Neuronal stem cell (in vitro differentiated cells): ENCODE measurements at regions not wholly inside any gene's neighbourhood (a gene's known extent, or its start where the extent isn't known, plus 50 kb on each side); places are given as distances from the start of the nearest gene placed in this dataset.

Experiments used
- DNase-seq: peaks from one replicate; pipeline ENCODE4 v3.0.0-alpha.2; 2013; ENCODE audit warnings: low spot score
- H2AFZ ChIP-seq: one replicate; pipeline ENCODE4 v1.6.1; 2013; ENCODE audit warnings: mild to moderate bottlenecking, low read length, inconsistent platforms
- H2AK5ac ChIP-seq: 2 replicates; pipeline ENCODE4 v1.6.1; 2013; ENCODE audit warnings: low read depth, mild to moderate bottlenecking, inconsistent platforms, low read length, moderate library complexity, mixed read lengths
- H2BK120ac ChIP-seq: 2 replicates; pipeline ENCODE4 v1.6.1; 2013; ENCODE audit warnings: low read depth, mild to moderate bottlenecking, inconsistent platforms, low read length, moderate library complexity, mixed read lengths
- H2BK12ac ChIP-seq: one replicate; pipeline ENCODE4 v1.6.1; 2013; ENCODE audit warnings: low read length, inconsistent platforms
- H2BK15ac ChIP-seq: 2 replicates; pipeline ENCODE4 v1.6.1; 2013; ENCODE audit warnings: mild to moderate bottlenecking, low read length, inconsistent platforms, mixed read lengths
- H2BK5ac ChIP-seq: one replicate; pipeline ENCODE4 v1.6.1; 2013; ENCODE audit warnings: inconsistent platforms, mild to moderate bottlenecking, low read length, moderate library complexity
- H3K14ac ChIP-seq: one replicate; pipeline ENCODE4 v1.6.1; 2013; ENCODE audit warnings: low read length, inconsistent platforms
- H3K18ac ChIP-seq: 2 replicates; pipeline ENCODE4 v1.6.1; 2013; ENCODE audit warnings: low read length, inconsistent platforms
- H3K23ac ChIP-seq: 2 replicates; pipeline ENCODE4 v1.6.1; 2013; ENCODE audit warnings: low read depth, mild to moderate bottlenecking, mixed read lengths, low read length, inconsistent platforms; ENCODE audit not compliant: poor library complexity
- H3K27ac ChIP-seq: replicated peaks from 3 replicates; pipeline ENCODE4 v1.5.1; 2013; ENCODE audit warnings: low read length, inconsistent platforms
- H3K27me3 ChIP-seq, 3 experiments: 2 replicates each; pipeline ENCODE4 v1.6.1; 2013; ENCODE audit warnings: low read length in 3 of 3, mild to moderate bottlenecking in 2 of 3, inconsistent platforms in 1 of 3, low read depth in 1 of 3, mixed read lengths in 1 of 3, moderate library complexity in 1 of 3; ENCODE audit not compliant: control insufficient read depth in 3 of 3, insufficient read depth in 3 of 3
- H3K36me3 ChIP-seq, 2 donors: replicated peaks in 1 of 2; 2 replicates each; pipeline ENCODE4 v1.6.1; 2013; ENCODE audit warnings: low read length in 2 of 2; ENCODE audit not compliant: control insufficient read depth in 2 of 2, insufficient read depth in 2 of 2
- H3K4ac ChIP-seq: 2 replicates; pipeline ENCODE4 v1.6.1; 2013; ENCODE audit warnings: inconsistent platforms, mild to moderate bottlenecking, low read length, moderate library complexity
- H3K4me1 ChIP-seq, 2 donors: 1 replicate in 1 of 2; 2 replicates in 1 of 2; pipeline ENCODE4 v1.6.1; 2013; ENCODE audit warnings: low read length in 2 of 2, low read depth in 1 of 2; ENCODE audit not compliant: control insufficient read depth in 2 of 2, insufficient read depth in 1 of 2
- H3K4me2 ChIP-seq: one replicate; pipeline ENCODE4 v1.6.1; 2013; ENCODE audit warnings: mild to moderate bottlenecking, low read length, inconsistent platforms; ENCODE audit not compliant: insufficient read depth, poor library complexity, severe bottlenecking
- H3K4me3 ChIP-seq, 2 donors: 2 replicates each; pipeline ENCODE4 v1.5.1; 2013; ENCODE audit warnings: low read length in 2 of 2, mild to moderate bottlenecking in 2 of 2, inconsistent platforms in 1 of 2, moderate library complexity in 1 of 2
- H3K79me1 ChIP-seq: one replicate; pipeline ENCODE4 v1.6.1; 2013; ENCODE audit warnings: low read depth, mild to moderate bottlenecking, inconsistent platforms, low read length, moderate library complexity
- H3K9ac ChIP-seq: one replicate; pipeline ENCODE4 v1.6.1; 2013; ENCODE audit warnings: mild to moderate bottlenecking, low read depth, low read length, inconsistent platforms; ENCODE audit not compliant: poor library complexity
- H3K9me3 ChIP-seq, 2 donors: replicated peaks in 1 of 2; 2 replicates each; pipeline versions ENCODE3 to v1.6.1; 2013; ENCODE audit warnings: low read length in 2 of 2, mild to moderate bottlenecking in 2 of 2, inconsistent platforms in 1 of 2, low read depth in 1 of 2, mixed read lengths in 1 of 2, moderate library complexity in 1 of 2; ENCODE audit not compliant: control insufficient read depth in 2 of 2, insufficient read depth in 1 of 2
- H4K8ac ChIP-seq: one replicate; pipeline ENCODE4 v1.6.1; 2013; ENCODE audit warnings: low read depth, mild to moderate bottlenecking, inconsistent platforms, low read length, moderate library complexity
- H4K91ac ChIP-seq: one replicate; pipeline ENCODE4 v1.6.1; 2013; ENCODE audit warnings: low read length, low read depth, mild to moderate bottlenecking, inconsistent platforms; ENCODE audit not compliant: poor library complexity
- WGBS, 2 donors: extraction: QIAGEN DNeasy Blood & Tissue Kit; methylation state at CpG; one replicate each; pipeline ENCODE4 v1.1.7; 2013; ENCODE audit warnings: missing lambda C conversion rate in 2 of 2, mixed read lengths in 1 of 2; ENCODE audit not compliant: insufficient read length in 2 of 2, insufficient replicate concordance in 1 of 2; ENCODE audit errors: extremely low coverage in 2 of 2; 5-methylcytosine and 5-hydroxymethylcytosine counted together

DNA sequence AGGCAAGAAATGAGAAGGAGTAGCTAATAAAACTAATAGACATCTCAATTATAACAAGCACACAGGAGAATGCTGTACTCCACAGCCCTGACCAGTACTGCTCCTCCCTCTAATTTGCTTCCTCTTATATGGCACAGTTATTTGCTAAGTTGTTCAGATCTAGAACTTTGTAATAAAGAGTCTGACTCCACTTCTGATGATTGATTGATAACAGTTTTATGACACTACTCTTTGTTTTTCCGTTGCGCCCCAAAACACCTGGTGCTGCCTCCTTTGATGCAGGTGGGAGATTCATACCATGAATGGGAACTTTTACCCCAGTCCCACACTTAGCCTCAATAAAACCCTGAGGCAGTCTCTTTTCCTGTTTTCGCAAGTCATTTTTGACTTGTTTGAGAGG is 777.7 kb downstream of the GBE1 start:
- H3K36me3 ChIP-seq = no peaks in the 10 kb centered on the region
- H2AK5ac ChIP-seq = no peak overlapping the region
- H4K91ac ChIP-seq = no peak overlapping the region
- H3K18ac ChIP-seq = no peak overlapping the region
- no peak overlapping the region for H3K14ac ChIP-seq
- no peaks in the 10 kb centered on the region for H3K4me1 ChIP-seq
- no peak overlapping the region for H3K4me2 ChIP-seq
- no peak overlapping the region for H2AFZ ChIP-seq
- H3K27me3 ChIP-seq = no peaks in the 10 kb centered on the region
- no peak overlapping the region for H4K8ac ChIP-seq
- no peaks in the 10 kb centered on the region for H3K79me1 ChIP-seq
- H3K23ac ChIP-seq = no peak overlapping the region
- no peaks in the 10 kb centered on the region for H3K9me3 ChIP-seq
- no peak overlapping the region for H2BK12ac ChIP-seq
- H2BK120ac ChIP-seq = no peak overlapping the region
- no CpG with 5 or more reads among the region's 3 CpGs for WGBS, 2 donors
- DNase-seq = no peak
- H3K4ac ChIP-seq = no peak overlapping the region
- no peak overlapping the region for H2BK15ac ChIP-seq
- no peak overlapping the region for H3K4me3 ChIP-seq
- no peak overlapping the region for H3K9ac ChIP-seq
- no peak overlapping the region for H3K27ac ChIP-seq
- no peak overlapping the region for H2BK5ac ChIP-seq

DNA sequence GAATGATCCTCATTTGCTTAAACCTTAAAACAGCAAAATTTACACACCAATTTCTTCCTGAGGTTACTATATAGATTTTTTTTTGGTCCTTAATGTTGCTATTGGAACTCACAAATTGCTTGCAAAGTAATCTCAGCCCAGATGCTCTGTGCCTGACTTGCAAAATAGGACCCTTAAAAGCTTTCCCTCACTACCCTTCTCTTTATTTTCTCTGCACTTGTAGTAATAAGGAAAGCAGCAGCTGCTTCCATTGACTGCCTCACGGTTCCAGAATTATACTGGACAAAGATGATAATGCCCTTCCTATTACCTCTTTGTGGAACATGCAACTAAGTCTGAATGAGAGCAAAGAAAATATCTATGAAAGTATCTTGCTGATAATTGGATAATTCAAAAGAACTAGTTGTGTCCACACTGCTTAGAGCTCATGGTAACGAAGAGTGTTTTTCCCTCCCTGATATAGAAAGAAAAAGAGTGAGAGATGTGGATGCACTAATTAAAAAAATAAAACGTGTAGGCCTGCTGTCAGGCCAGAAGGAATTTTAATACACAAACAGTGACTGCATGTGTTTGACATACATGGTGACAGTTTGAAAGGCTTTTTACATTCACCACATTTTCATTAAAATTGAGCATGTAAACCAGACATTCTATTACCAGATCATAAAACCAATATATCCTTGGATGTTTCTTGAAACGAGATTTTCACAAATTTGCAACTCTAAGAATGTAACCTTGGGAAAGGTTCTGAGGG is 783.1 kb downstream of the GBE1 start:
- no peaks in the 10 kb centered on the region for H3K27me3 ChIP-seq
- H3K4ac ChIP-seq = no peak overlapping the region
- no peak overlapping the region for H3K14ac ChIP-seq
- no peak overlapping the region for H2AK5ac ChIP-seq
- no peak overlapping the region for H2AFZ ChIP-seq
- no peak overlapping the region for H3K23ac ChIP-seq
- WGBS, 2 donors = no CpG with 5 or more reads among the region's 4 CpGs
- no peak overlapping the region for H3K4me2 ChIP-seq
- DNase-seq = no peak
- no peak overlapping the region for H2BK12ac ChIP-seq
- no peak overlapping the region for H3K9ac ChIP-seq
- no peak overlapping the region for H3K27ac ChIP-seq
- H2BK15ac ChIP-seq = no peak overlapping the region
- no peak overlapping the region for H4K8ac ChIP-seq
- H3K79me1 ChIP-seq = no peaks in the 10 kb centered on the region
- no peaks in the 10 kb centered on the region for H3K9me3 ChIP-seq
- H2BK5ac ChIP-seq = no peak overlapping the region
- no peak overlapping the region for H3K18ac ChIP-seq
- H2BK120ac ChIP-seq = no peak overlapping the region
- H4K91ac ChIP-seq = no peak overlapping the region
- H3K4me1 ChIP-seq = no peaks in the 10 kb centered on the region
- no peaks in the 10 kb centered on the region for H3K36me3 ChIP-seq
- H3K4me3 ChIP-seq = no peak overlapping the region

DNA sequence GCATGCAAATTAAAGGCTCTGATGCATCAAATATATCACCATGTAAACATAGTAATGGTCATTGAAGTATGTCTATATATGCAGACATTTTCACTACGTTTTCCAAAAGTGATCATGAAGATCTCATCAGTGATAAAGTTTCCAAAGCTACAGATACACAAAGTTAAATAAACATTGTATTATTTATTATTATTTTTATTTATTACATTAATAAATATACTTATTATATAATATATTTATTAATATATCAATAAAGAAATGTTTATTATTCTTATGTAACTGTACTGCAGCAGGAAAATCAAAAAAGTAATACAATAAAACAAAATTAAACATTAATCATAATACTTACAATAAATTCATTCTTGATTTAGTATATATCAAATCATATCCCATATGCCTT is 791.2 kb downstream of the GBE1 start:
- Histone ChIP-seq H3K23ac (no peak overlapping the region), H2BK15ac (no peak overlapping the region), H3K36me3 (no peaks in the 10 kb centered on the region), H3K4me3 (no peak overlapping the region), H3K4me1 (no peaks in the 10 kb centered on the region), H3K4me2 (no peak overlapping the region), H4K91ac (no peak overlapping the region), H3K27ac (no peak overlapping the region), H3K9me3 (peaks cover 0 to 2% of the 10 kb centered on the region in 2 donors), H2BK12ac (no peak overlapping the region), H3K27me3 (no peaks in the 10 kb centered on the region), H2AFZ (no peak overlapping the region), H4K8ac (no peak overlapping the region), H3K4ac (no peak overlapping the region), H2BK5ac (no peak overlapping the region), H3K79me1 (no peaks in the 10 kb centered on the region), H3K14ac (no peak overlapping the region), H3K9ac (no peak overlapping the region), H2AK5ac (no peak overlapping the region), H3K18ac (no peak overlapping the region), H2BK120ac (no peak overlapping the region)
- WGBS, 2 donors = no CpG with 5 or more reads among the region's 1 CpG
- no peak for DNase-seq

DNA sequence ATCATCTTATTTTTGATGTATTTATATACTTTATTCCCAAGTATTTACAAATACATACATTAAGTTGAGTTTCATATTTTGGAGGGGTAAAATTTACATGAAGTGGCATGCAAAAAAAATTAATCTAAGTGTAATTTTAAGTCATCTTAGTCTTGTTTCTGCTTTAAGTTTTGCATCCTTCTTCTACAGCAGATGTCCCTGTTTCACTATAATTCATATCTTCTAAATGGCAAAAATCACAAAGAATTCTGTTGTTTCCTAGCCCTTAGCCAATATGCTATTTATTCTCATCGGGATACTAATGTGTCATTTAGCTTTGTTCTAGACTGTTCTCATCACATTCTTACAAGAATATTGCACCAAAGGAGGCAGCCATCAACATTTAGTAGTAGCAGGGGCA is 831.9 kb downstream of the GBE1 start:
- Histone ChIP-seq H2BK120ac (no peak overlapping the region), H3K27ac (no peak overlapping the region), H2BK5ac (no peak overlapping the region), H2BK15ac (no peak overlapping the region), H3K14ac (no peak overlapping the region), H3K9ac (no peak overlapping the region), H3K18ac (no peak overlapping the region), H2AFZ (no peak overlapping the region), H3K27me3 (no peaks in the 10 kb centered on the region), H3K79me1 (peaks cover 2% of the 10 kb centered on the region), H4K8ac (no peak overlapping the region), H3K36me3 (no peaks in the 10 kb centered on the region), H3K9me3 (no peaks in the 10 kb centered on the region), H3K4me1 (no peaks in the 10 kb centered on the region), H2BK12ac (no peak overlapping the region), H3K4me3 (no peak overlapping the region), H3K4me2 (no peak overlapping the region), H3K23ac (no peak overlapping the region), H3K4ac (no peak overlapping the region), H4K91ac (no peak overlapping the region), H2AK5ac (no peak overlapping the region)
- no CpG with 5 or more reads among the region's 1 CpG for WGBS, 2 donors
- DNase-seq = no peak
